IPS-NIHi7 (cell line): ENCODE measurements at regions not wholly inside any gene's neighbourhood (a gene's known extent, or its start where the extent isn't known, plus 50 kb on each side); places are given as distances from the start of the nearest gene placed in this dataset.

Experiments used
- DNase-seq: peaks from one replicate; pipeline ENCODE4 v3.0.0; 2012; ENCODE audit warnings: mixed read lengths; ENCODE audit errors: extremely low spot score

GRCh38 chr7:18361756-18362155 lies 133.8 kb upstream of the HDAC9 start:
- peak; percentile 75 for DNase-seq

GRCh38 chr7:18363751-18364380 lies 131.7 kb upstream of the HDAC9 start:
- DNase-seq = no peak

GRCh38 chr7:18364396-18364795 lies 131.2 kb upstream of the HDAC9 start:
- DNase-seq = no peak

- DNase-seq = no peak
Measured at GRCh38 chr7:18366394-18366793, 129.2 kb upstream of the HDAC9 start.

GRCh38 chr7:18369011-18369410 lies 126.5 kb upstream of the HDAC9 start:
- no peak for DNase-seq

GRCh38 chr7:18370633-18371032 lies 124.9 kb upstream of the HDAC9 start:
- DNase-seq = no peak

- DNase-seq = no peak
Measured at GRCh38 chr7:18378989-18379605, 116.5 kb upstream of the HDAC9 start.

GRCh38 chr7:18384491-18385143 lies 110.9 kb upstream of the HDAC9 start:
- no peak for DNase-seq

- DNase-seq = no peak
Measured at GRCh38 chr7:18386607-18387006, 108.9 kb upstream of the HDAC9 start.

GRCh38 chr7:18387191-18387735 lies 108.3 kb upstream of the HDAC9 start:
- DNase-seq = no peak

- no peak for DNase-seq
Measured at GRCh38 chr7:18390535-18390907, 105.0 kb upstream of the HDAC9 start.

GRCh38 chr7:18393465-18394118 lies 102.0 kb upstream of the HDAC9 start:
- no peak for DNase-seq

GRCh38 chr7:18395868-18396267 lies 99.7 kb upstream of the HDAC9 start:
- DNase-seq = no peak

GRCh38 chr7:18396953-18397352 lies 98.6 kb upstream of the HDAC9 start:
- no peak for DNase-seq

- peak; percentile 16 for DNase-seq
Measured at GRCh38 chr7:18399436-18400235, 95.9 kb upstream of the HDAC9 start.

- DNase-seq = no peak
Measured at GRCh38 chr7:18400275-18400674, 95.3 kb upstream of the HDAC9 start.

GRCh38 chr7:18400726-18401125 lies 94.8 kb upstream of the HDAC9 start:
- DNase-seq = no peak

- DNase-seq = no peak
Measured at GRCh38 chr7:18401757-18402156, 93.8 kb upstream of the HDAC9 start.

GRCh38 chr7:18402488-18403183 lies 92.9 kb upstream of the HDAC9 start:
- DNase-seq = no peak

- no peak for DNase-seq
Measured at GRCh38 chr7:18405726-18406125, 89.8 kb upstream of the HDAC9 start.

GRCh38 chr7:18407385-18407784 lies 88.2 kb upstream of the HDAC9 start:
- no peak for DNase-seq
